HuH-7 (cell line): ENCODE measurements at regions not wholly inside any gene's neighbourhood (a gene's known extent, or its start where the extent isn't known, plus 50 kb on each side); places are given as distances from the start of the nearest gene placed in this dataset.
A peak's percentile ranks its signal among the peaks of the same experiment; 100 is the strongest.

Experiments
- DNase-seq: peaks from one replicate; pipeline ENCODE4 v3.0.0; 2011; ENCODE audit warnings: low spot score

DNA sequence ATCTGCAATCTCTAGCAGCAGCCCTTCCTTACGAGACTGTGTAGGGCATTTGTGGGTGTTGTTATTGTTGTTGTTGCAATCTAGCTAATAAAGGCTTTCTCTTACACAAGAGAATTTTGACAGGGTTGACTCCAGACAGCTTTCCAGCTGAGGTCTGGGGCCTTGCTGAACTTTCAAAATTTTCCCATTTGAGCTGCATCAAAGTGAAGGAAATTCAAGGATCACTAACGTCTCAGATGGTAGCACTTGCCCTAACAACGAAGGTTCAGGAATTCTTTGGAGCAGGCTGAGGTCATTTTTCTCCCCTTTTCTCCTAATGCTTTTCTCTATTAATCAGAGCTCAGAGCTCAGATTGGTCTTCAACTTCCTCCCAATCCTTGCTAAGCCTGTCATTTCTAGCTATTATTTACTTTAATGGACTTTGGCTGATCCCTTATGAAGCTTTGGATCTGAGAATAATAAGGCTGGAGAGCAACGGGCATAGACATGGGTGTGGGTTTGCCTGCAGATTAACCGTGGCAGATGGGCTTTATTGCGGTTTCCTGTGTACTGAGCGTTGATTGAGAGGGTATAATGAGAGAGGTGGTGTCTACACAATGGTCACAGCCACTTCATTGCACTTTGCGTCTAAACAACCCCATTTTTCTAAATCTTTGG lies 614.0 kb upstream of the AGTR1 start:
- DNase-seq = no peak

DNA sequence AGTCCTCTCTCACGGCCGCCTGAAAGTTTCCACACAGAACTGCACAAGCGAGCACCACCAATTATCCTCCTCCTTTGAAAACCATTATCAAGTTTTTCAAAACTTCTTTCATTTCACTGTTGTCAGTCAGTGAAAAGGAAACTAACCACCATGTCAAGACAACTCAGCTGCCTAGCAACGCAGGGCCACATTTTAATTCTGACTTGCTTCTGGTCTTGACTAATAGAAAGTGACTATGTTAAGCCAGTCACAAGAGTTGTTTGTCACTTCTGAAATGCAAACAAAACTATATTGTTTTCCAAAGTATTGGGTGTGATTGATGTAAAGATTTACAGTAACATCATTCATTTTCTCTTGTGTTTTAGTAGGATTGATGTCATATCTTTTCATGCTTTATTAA lies 612.8 kb upstream of the AGTR1 start:
- DNase-seq = no peak

GRCh38 chr3:148087601-148088371 lies 609.9 kb upstream of the AGTR1 start:
- DNase-seq = no peak

- no peak for DNase-seq
Observed at GRCh38 chr3:148089171-148089570, 608.5 kb upstream of the AGTR1 start.

- no peak for DNase-seq
Observed at GRCh38 chr3:148090156-148090555, 607.5 kb upstream of the AGTR1 start.

- no peak for DNase-seq
Observed at GRCh38 chr3:148092624-148093347, 604.9 kb upstream of the AGTR1 start.

DNA sequence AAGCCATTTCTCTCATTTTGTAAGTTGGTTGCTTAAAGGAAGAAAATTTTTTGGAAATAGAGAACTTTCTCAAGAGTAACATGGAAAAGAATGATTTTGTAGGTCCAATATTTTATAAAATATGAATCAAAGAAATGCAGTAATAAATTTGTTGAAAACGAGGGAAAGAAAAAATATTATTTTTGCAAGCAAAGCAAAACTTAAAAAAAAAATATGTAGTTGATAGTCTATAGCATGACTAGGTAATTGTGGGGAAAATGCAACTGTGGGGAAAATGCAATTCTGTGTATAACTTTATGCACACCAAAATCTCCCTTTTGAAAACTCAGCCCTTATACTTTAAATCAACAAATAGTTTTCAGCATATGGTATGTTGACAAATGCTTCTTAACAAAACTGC lies 604.0 kb upstream of the AGTR1 start:
- no peak for DNase-seq

GRCh38 chr3:148095962-148096361 lies 601.7 kb upstream of the AGTR1 start:
- no peak for DNase-seq

DNA sequence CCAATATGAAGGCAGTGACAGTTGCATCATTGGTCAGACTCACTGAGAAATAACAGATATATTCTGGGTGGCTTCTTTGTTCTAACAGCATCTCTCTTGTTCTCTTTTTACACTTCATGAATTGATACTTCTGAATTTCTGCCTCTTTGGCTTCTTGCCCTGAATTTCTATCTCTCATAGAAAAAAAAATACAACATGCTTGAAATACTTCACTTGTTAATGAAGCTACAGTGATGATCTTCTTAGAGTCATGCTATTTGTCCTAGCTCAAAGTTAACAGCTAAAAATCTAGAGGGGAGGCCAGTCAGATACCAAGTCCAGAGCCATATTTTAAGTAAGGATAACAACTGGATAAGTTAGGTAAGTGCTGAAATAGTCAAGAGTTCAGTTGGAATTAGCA lies 597.2 kb upstream of the AGTR1 start:
- DNase-seq = no peak

- DNase-seq = no peak
Observed at GRCh38 chr3:148101061-148101460, 596.6 kb upstream of the AGTR1 start.

- DNase-seq = no peak
Observed at GRCh38 chr3:148102156-148102555, 595.5 kb upstream of the AGTR1 start.

- DNase-seq = no peak
Observed at GRCh38 chr3:148106062-148106461, 591.6 kb upstream of the AGTR1 start.

DNA sequence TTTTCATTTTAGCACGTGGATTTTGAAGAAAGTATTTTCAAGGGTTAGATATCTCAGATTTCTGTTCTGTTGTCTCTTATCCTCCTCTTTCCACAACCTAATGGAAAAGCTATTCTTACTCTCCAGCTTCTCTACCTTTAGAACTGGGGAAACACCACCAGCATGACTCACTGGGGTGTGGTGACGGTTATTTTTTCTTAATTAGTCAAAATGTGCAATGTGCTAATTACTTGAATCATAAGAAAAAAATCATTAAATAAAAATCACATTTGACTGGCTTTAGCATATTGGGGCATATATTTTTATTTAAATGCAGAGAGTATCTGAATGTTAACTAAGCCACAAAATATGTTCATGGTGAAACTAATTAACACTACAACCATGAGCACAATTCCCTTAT lies 570.7 kb upstream of the AGTR1 start:
- DNase-seq = no peak

- peak; percentile 1 for DNase-seq
Observed at GRCh38 chr3:148128136-148128535, 569.6 kb upstream of the AGTR1 start.

DNA sequence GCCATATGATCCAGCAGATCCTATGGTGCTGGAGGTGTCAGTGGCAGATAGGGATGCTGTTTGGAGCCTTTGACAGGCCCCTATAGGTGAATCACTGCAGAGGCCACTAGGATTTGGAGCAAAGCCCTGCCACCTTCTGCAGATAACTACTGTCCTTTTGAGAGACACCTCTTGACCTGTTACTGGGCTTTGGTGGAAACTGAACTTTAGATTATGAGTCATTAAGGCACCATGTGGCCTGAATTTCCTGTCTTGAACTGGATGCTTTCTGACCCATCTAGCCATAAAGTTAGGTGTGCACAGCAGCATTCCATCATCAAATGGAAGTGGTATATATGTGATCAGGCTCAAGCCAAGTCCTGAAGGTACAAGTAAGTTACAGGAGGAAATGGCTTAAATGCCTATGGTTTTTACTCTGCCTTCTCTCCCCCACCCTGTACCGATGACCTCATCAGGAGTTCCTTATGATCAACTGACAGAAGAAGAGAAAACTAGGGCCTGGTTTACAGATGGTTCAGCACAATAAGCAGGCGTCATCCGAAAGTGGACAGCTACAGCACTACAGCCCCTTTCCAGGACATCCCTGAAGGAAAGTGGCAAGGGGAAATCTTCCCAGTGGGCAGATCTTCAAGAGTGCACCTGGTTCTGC lies 565.6 kb upstream of the AGTR1 start:
- DNase-seq = no peak

DNA sequence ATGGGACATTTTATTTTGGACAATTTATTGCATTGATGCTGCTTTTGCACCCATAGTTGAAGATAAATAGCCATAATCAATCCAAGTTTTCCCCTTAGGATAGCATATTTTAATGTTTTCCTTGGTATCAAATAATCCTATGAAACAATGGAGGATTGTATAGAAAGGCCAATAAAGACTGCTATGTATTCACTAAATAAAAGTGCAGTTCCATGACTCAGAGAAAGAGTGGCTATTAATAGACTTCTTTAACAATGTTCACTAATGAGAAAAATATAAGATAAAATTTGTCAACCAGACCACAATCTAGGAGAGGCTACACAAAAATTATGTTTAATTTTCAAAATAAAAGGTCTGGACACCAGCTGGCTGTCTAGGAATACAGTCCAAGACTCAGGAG lies 560.9 kb upstream of the AGTR1 start:
- DNase-seq = no peak

DNA sequence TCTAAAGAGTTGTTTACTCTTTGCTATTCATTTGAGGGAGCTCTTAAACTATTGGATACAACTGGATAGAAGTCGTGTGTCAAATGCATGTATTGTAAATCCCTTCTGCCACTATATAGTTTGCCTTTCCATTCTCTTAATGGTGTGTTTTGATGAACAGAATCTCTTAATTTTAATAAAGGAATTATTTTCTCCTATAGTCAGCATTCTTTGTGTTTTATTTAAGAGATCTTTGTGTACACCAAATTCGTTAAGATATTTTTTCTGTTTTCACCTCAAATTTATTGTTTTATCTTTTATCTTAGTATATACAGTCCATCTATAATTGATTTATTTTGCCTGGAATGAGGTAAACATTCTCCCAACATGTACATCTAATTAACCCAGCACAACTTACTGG lies 551.5 kb upstream of the AGTR1 start:
- DNase-seq = no peak

DNA sequence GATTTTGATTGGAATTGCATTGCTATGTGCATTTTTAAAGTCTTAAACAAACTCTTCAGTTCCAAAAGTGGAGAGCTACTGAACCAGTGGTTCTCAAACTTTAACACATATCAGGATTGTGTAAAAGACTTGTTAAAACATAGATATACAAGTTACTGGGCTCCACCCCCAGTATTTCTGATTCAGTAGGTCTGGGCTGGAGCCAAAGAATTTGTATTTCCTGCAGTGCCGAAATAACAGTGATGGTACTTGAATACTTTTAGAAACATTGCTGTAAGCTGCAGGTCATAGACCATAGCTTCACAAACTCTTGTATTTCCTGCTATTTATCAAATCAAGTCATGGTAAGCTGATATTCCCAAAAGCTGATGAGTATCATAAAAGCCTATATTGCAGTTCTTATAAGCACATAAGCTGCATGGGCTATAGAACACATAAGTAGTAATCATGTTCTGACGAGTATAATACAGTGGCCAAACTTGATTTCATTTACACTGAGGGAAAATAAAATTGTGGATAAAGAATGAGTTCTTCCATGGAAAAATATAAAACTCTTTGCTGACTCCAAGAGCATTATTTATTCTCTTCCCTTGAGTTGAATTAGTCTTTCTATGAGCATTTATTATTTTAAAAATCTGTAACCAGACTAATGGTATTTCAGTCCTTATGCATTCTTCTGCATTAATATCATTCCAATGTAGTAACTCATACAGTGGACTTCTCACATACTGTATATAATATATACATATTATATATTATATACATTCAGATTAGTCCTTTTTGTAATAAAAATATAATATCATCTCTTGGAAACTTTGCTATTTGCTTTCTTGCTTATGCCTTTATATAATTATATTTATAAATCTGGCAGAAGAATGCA lies 550.5 kb upstream of the AGTR1 start:
- DNase-seq = no peak

- no peak for DNase-seq
Observed at GRCh38 chr3:148147903-148148302, 549.8 kb upstream of the AGTR1 start.

DNA sequence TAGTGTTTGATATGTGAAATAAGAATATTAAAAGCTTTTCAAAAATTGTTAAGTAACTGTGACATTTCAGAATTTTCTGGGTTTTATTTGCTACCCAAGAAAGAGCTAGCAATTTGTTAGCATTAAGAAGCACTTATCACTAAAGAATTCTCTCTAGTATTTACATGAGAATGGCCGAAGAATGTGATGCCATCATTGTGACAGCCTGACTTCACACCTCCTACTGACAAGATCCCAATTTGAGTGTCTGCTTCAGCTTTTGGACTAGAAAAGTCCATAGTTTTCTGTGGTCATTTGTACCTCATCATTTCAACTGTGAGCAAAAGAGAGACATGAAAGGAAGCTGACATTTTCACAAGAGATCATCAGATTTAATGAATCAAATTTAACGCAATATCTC lies 548.1 kb upstream of the AGTR1 start:
- no peak for DNase-seq

DNA sequence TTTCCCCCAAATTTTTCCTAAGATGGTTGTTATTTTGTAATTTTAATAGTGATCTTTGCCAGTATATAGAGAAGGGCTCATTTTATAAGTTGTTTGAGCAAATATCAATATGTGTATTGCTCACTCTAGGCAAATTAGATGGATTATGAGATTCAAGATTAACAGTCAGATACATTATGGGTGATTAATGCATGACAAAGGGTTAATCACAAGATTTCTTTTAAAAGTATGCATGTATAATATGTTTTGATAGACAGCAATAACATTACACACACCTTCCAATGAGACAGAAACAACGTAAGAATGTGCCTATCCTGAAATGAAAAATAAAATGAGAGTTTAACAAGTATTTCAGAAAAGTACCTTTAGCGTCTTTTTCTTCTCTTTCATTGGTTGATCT lies 547.6 kb upstream of the AGTR1 start:
- no peak for DNase-seq

DNA sequence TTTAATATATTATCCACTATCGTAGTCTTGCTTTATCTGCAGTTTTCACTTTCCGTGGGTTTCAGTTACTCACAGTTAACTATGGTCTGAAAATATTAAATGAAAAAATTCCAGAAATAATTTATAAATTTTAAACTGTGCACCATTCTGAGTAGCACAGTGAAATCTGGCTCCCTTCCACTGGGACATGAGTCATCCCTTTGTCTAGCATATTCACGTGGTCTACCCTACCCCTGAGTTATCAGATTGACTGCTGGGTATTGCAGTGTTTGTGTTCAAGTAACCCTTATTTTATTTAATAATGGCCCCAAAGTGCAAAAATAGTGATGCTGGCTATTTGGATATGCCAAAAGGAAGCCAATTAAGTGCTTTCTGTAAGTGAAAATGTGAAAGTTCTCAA lies 539.5 kb upstream of the AGTR1 start:
- DNase-seq = no peak
